SK-MEL-5 (cell line): ENCODE measurements at regions not wholly inside any gene's neighbourhood (a gene's known extent, or its start where the extent isn't known, plus 50 kb on each side); places are given as distances from the start of the nearest gene placed in this dataset.
A peak's percentile ranks its signal among the peaks of the same experiment; 100 is the strongest.
"Not testable (repeated sequence)": the region's sequence is repeated elsewhere in the genome, so short reads cannot be mapped to it uniquely, and the experiment has no call there.

Experiments used
- DNase-seq: peaks from one replicate; pipeline ENCODE4 v3.0.0-alpha.2; 2016; ENCODE audit warnings: low read depth, low spot score
- in situ Hi-C: cut with HindIII; loops from 2 replicates; pipeline ENCODE4 v1.10.0; 2016; ENCODE audit warnings: low sequenced_read_pairs, high pct_unique_total_duplicates, low pct_unique_long_range_greater_than_20kb

GRCh38 chr1:185533596-185533995 lies 200.6 kb upstream of the HMCN1 start:
- in situ Hi-C loops, result no loop called here
- no peak for DNase-seq

- DNase-seq, result no peak
- in situ Hi-C loops, result no loop called here
Measured at GRCh38 chr1:185532856-185533255, 201.3 kb upstream of the HMCN1 start.

- DNase-seq, result no peak
- in situ Hi-C loops, result no loop called here
Measured at GRCh38 chr1:185531838-185532237, 202.4 kb upstream of the HMCN1 start.

- in situ Hi-C loops, result no loop called here
- no peak for DNase-seq
Measured at GRCh38 chr1:185530215-185530614, 204.0 kb upstream of the HMCN1 start.

- no peak for DNase-seq
- in situ Hi-C loops, result no loop called here
Measured at GRCh38 chr1:185529673-185530072, 204.5 kb upstream of the HMCN1 start.

GRCh38 chr1:185528084-185528676 lies 206.0 kb upstream of the HMCN1 start:
- DNase-seq, result no peak
- in situ Hi-C loops, result no loop called here

- in situ Hi-C loops, result no loop called here
- no peak for DNase-seq
Measured at GRCh38 chr1:185526344-185527307, 207.6 kb upstream of the HMCN1 start.

- in situ Hi-C loops, result no loop called here
- DNase-seq, result no peak
Measured at GRCh38 chr1:185520188-185520920, 203.3 kb upstream of the IVNS1ABP start.

GRCh38 chr1:185517808-185518419 lies 200.9 kb upstream of the IVNS1ABP start:
- no peak for DNase-seq

GRCh38 chr1:185517301-185517700 lies 200.3 kb upstream of the IVNS1ABP start:
- DNase-seq, in situ Hi-C loops: not testable (repeated sequence)

More at GRCh38 chr1:185517808-185518419, 200.9 kb upstream of the IVNS1ABP start:
- in situ Hi-C loops, result no loop called here

- in situ Hi-C loops, result no loop called here
- no peak for DNase-seq
Measured at GRCh38 chr1:185515696-185516095, 198.7 kb upstream of the IVNS1ABP start.

- DNase-seq, result no peak
- in situ Hi-C loops, result no loop called here
Measured at GRCh38 chr1:185514311-185514710, 197.3 kb upstream of the IVNS1ABP start.

- in situ Hi-C loops, result no loop called here
- DNase-seq, result no peak
Measured at GRCh38 chr1:185512442-185512841, 195.4 kb upstream of the IVNS1ABP start.

GRCh38 chr1:185501099-185501498 lies 184.1 kb upstream of the IVNS1ABP start:
- in situ Hi-C loops, result no loop called here
- DNase-seq, result no peak

- DNase-seq, result peak; percentile 51
- in situ Hi-C loops, result no loop called here
Measured at GRCh38 chr1:185500001-185500626, 183.1 kb upstream of the IVNS1ABP start.

GRCh38 chr1:185498207-185498606 lies 181.2 kb upstream of the IVNS1ABP start:
- no peak for DNase-seq
- in situ Hi-C loops, result no loop called here

- in situ Hi-C loops, result no loop called here
- DNase-seq, result no peak
Measured at GRCh38 chr1:185497177-185497576, 180.1 kb upstream of the IVNS1ABP start.
